ENCODE measurements at regions not wholly inside any gene's neighbourhood (a gene's known extent, or its start where the extent isn't known, plus 50 kb on each side); places are given as distances from the start of the nearest gene placed in this dataset.

GRCh38 chr6:128725271-128726233 lies 157.4 kb upstream of the LAMA2 start:
- TF ChIP-seq ZNF8 (CRISPR knock-in tag; IDR thresholded peaks at IDR 0.05) (no peak), ZNF565 (CRISPR knock-in tag; conservative IDR thresholded peaks at IDR 0.05; ENCODE audit: low read depth) (no peak), SNAI2 (CRISPR knock-in tag; IDR thresholded peaks at IDR 0.05) (no peak), RARB (CRISPR knock-in tag; IDR thresholded peaks at IDR 0.05) (no peak), ARNTL (CRISPR knock-in tag; IDR thresholded peaks at IDR 0.05; ENCODE audit: borderline replicate concordance, low read depth) (no peak), TOX (CRISPR knock-in tag; IDR thresholded peaks at IDR 0.05; ENCODE audit: borderline replicate concordance) (no peak)
- TF ChIP-seq, protein P1, sequence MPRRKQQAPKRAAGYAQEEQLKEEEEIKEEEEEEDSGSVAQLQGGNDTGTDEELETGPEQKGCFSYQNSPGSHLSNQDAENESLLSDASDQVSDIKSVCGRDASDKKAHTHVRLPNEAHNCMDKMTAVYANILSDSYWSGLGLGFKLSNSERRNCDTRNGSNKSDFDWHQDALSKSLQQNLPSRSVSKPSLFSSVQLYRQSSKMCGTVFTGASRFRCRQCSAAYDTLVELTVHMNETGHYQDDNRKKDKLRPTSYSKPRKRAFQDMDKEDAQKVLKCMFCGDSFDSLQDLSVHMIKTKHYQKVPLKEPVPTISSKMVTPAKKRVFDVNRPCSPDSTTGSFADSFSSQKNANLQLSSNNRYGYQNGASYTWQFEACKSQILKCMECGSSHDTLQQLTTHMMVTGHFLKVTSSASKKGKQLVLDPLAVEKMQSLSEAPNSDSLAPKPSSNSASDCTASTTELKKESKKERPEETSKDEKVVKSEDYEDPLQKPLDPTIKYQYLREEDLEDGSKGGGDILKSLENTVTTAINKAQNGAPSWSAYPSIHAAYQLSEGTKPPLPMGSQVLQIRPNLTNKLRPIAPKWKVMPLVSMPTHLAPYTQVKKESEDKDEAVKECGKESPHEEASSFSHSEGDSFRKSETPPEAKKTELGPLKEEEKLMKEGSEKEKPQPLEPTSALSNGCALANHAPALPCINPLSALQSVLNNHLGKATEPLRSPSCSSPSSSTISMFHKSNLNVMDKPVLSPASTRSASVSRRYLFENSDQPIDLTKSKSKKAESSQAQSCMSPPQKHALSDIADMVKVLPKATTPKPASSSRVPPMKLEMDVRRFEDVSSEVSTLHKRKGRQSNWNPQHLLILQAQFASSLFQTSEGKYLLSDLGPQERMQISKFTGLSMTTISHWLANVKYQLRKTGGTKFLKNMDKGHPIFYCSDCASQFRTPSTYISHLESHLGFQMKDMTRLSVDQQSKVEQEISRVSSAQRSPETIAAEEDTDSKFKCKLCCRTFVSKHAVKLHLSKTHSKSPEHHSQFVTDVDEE (CRISPR knock-in tag; IDR thresholded peaks at IDR 0.05): no peak
- TF ChIP-seq, protein P2, sequence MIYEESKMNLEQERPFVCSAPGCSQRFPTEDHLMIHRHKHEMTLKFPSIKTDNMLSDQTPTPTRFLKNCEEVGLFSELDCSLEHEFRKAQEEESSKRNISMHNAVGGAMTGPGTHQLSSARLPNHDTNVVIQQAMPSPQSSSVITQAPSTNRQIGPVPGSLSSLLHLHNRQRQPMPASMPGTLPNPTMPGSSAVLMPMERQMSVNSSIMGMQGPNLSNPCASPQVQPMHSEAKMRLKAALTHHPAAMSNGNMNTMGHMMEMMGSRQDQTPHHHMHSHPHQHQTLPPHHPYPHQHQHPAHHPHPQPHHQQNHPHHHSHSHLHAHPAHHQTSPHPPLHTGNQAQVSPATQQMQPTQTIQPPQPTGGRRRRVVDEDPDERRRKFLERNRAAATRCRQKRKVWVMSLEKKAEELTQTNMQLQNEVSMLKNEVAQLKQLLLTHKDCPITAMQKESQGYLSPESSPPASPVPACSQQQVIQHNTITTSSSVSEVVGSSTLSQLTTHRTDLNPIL (CRISPR knock-in tag; IDR thresholded peaks at IDR 0.05; ENCODE audit: low read depth): no peak

All from SK-N-SH treated with all-trans-retinoic acid at 6 μM for 48 hours (cell line).